ENCODE measurements at regions not wholly inside any gene's neighbourhood (a gene's known extent, or its start where the extent isn't known, plus 50 kb on each side); places are given as distances from the start of the nearest gene placed in this dataset.

DNA sequence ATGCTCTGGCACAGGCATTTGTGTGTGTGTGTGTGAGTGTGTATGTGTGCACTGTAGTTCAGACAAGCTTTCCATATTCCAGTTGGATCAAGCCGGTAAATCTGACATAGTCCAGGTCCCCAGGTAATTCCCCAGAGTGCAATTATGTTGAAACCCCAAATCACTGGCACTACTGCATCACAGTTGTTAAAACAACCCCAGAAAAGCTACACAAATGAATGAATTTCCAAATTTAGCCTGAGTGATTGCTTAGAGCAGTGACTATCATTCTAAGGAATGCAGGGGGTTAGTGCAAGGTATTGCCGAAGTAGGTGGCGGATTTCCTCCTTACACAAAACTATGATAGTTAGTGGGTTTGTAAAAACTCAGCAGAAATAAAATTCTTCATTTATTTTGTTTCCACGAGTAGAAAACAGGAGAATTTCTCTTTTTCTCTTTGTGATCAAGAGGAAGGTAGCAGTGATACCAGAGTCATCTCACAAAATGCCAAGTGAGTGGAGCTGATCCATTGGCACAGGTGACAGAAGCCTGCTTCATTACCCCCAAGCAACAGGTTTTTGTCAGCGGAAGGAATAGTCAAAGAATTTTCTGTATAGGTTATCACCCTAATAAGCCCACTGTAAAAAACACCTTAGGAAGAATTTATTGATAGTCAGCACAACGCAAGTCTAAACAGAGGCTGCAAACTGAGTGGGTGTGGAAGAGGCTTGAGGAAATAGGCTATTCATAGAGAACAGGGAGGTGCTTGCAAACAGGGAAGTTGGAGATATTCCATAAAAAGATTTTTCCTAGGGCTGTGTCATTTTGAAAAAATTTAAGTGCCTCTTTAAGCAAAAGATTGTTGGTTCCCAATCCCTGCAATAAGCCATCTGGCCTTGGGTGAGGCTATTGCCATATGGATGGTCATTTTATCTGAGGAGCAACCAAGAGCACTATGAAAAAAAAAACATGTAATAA lies 385.1 kb downstream of the CHSY3 start:
- no peak for TF ChIP-seq CTCF (IDR thresholded peaks at IDR 0.05)
- TF ChIP-seq EP300 (IDR thresholded peaks at IDR 0.05) = no peak
- TF ChIP-seq POLR2A (IDR thresholded peaks at IDR 0.05) = no peak
- no peak for TF ChIP-seq POLR2AphosphoS5 (IDR thresholded peaks at IDR 0.05)
